Epithelial cell of esophagus (primary cell): ENCODE measurements at regions not wholly inside any gene's neighbourhood (a gene's known extent, or its start where the extent isn't known, plus 50 kb on each side); places are given as distances from the start of the nearest gene placed in this dataset.
A peak's percentile ranks its signal among the peaks of the same experiment; 100 is the strongest.
"Not testable (repeated sequence)": the region's sequence is repeated elsewhere in the genome, so short reads cannot be mapped to it uniquely, and the experiment has no call there.

Experiments used
- DNase-seq: peaks from one replicate; pipeline ENCODE4 v3.0.0; 2010; ENCODE audit warnings: low read depth
- H3K4me3 ChIP-seq: 2 replicates; pipeline ENCODE4 v1.5.1; 2011; ENCODE audit warnings: mild to moderate bottlenecking, low read length, control low read depth
- CTCF ChIP-seq: IDR thresholded peaks from 2 replicates; pipeline ENCODE4 v1.5.1; 2011; ENCODE audit warnings: low read depth, mild to moderate bottlenecking, low read length, control low read depth, inconsistent platforms; ENCODE audit not compliant: insufficient read depth; ENCODE audit errors: missing control alignments

- H3K4me3 ChIP-seq = no peak overlapping the region
- TF ChIP-seq CTCF = no peak
- DNase-seq = no peak
Observed at GRCh38 chr6:113779656-113780055, 77.5 kb upstream of the MARCKS start.

- no peak for TF ChIP-seq CTCF
- peak; percentile 21 for DNase-seq
- no peak overlapping the region for H3K4me3 ChIP-seq
Observed at GRCh38 chr6:113782636-113783035, 74.5 kb upstream of the MARCKS start.

- DNase-seq = no peak
- TF ChIP-seq CTCF = no peak
- no peak overlapping the region for H3K4me3 ChIP-seq
Observed at GRCh38 chr6:113786168-113786567, 71.0 kb upstream of the MARCKS start.

- no peak overlapping the region for H3K4me3 ChIP-seq
- no peak for TF ChIP-seq CTCF
- no peak for DNase-seq
Observed at GRCh38 chr6:113788586-113788985, 68.6 kb upstream of the MARCKS start.

GRCh38 chr6:113791225-113791624 is 65.9 kb upstream of the MARCKS start:
- DNase-seq = not testable (repeated sequence)

DNA sequence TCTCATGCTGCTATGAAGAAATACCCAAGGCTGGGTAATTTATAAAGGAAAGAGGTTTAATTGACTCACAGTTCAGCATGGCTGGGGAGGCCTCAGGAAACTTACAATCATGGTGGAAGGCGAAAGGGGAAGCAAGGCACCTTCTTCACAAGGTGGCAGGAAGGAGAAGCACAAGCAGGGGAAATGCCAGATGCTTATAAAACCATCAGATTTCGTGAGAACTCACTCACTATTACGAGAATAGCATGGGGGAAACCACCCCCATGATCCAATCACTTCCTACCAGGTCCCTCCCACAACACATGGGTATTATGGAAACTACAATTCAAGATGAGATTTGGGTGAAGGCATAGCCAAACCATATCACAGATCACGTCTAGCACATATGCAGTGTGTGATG is 61.8 kb upstream of the MARCKS start:
- DNase-seq, H3K4me3 ChIP-seq: not testable (repeated sequence)

More at GRCh38 chr6:113791225-113791624, 65.9 kb upstream of the MARCKS start:
- H3K4me3 ChIP-seq = not testable (repeated sequence)

GRCh38 chr6:113796038-113796437 is 61.1 kb upstream of the MARCKS start:
- no peak overlapping the region for H3K4me3 ChIP-seq
- no peak for TF ChIP-seq CTCF
- no peak for DNase-seq

DNA sequence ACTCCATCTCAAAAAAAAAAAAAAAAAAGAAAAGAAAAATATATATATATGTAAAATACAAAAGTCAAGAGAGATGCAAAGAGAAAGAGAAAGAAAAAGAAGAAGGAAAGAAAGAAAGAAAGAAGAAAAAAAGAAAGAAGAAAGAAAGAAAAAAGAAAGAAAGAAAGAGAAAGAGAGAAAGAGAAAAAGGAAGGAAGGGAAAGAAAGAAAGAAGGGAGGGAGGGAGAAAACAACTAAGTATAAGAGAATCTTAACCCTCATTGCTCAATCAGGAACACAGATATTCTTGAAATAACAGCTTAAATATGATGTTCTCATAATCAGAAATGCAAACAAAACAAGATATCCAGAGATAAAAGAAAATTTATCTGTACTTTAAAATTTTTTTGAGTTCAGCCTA is 54.4 kb upstream of the MARCKS start:
- no peak for DNase-seq
- TF ChIP-seq CTCF = no peak
- no peak overlapping the region for H3K4me3 ChIP-seq
